Urinary bladder (tissue), 3 donors: ENCODE measurements at regions not wholly inside any gene's neighbourhood (a gene's known extent, or its start where the extent isn't known, plus 50 kb on each side); places are given as distances from the start of the nearest gene placed in this dataset.

Experiments
- DNase-seq: peaks from one replicate; pipeline ENCODE4 v3.0.0-alpha.2; 2015; ENCODE audit errors: extremely low spot score
- H3K27ac ChIP-seq: one replicate; pipeline ENCODE4 v1.5.1; 2013; ENCODE audit warnings: low read depth, mild to moderate bottlenecking, moderate library complexity
- H3K36me3 ChIP-seq: one replicate; pipeline ENCODE4 v1.6.1; 2013; ENCODE audit warnings: mild to moderate bottlenecking, moderate library complexity; ENCODE audit not compliant: insufficient read depth
- H3K4me1 ChIP-seq: one replicate; pipeline ENCODE4 v1.6.1; 2013; ENCODE audit warnings: mild to moderate bottlenecking, moderate library complexity; ENCODE audit not compliant: insufficient read depth
- H3K4me3 ChIP-seq: one replicate; pipeline ENCODE4 v1.5.1; 2013; ENCODE audit warnings: low read depth, low read length
- WGBS: extraction: QIAGEN DNeasy Blood & Tissue Kit; methylation state at CpG from one replicate; pipeline ENCODE4 v1.1.7; 2013; 5-methylcytosine and 5-hydroxymethylcytosine counted together
- donor health status: healthy with polysubstance abuse.
- donor health status: healthy.

- Histone ChIP-seq H3K27ac (no peak overlapping the region), H3K36me3 (no peaks in the 10 kb centered on the region), H3K4me3 (no peak overlapping the region), H3K4me1 (no peaks in the 10 kb centered on the region)
- no peak for DNase-seq
- WGBS: 74% methylated on average over 9 of the region's 9 CpGs
These were observed 145.4 kb upstream of the RAD23B start for GRCh38 chr9:107137495-107138202.

DNA sequence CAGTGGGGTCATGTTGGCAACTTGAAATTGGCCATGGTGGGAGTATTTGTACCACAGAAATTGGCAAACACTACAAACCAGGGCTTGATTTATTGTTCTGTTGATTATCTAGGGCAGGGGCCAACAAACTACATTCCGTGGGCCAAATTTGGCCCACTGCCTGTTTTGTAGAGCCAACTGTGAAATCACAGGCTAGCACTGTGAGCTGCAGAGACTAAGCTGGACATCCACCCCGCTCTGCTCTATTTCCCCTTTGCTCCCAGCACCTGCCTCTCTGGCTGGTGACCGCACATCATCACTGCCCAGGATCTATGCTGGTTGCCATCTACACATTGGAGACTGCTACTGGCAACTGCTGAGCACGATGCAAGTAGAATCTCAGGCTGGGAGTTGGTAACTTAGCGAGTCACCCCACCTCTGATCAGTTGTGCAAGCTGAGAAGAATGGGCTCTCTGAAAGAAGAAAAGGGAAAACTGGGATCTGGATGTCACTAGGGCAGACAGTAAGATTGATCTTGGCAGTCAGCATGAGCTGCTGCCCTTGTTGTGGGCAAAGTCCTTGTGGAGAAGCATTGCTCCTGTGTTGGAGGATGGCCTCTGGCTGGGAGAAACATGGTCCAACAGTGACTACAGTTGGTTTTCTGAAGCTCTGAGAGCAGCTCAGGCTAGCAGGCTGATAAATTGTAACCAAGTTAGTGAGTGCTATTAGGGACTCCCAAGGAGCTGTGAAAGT lies 144.7 kb upstream of the RAD23B start:
- DNase-seq: no peak
- no peaks in the 10 kb centered on the region for H3K4me1 ChIP-seq
- H3K36me3 ChIP-seq: no peaks in the 10 kb centered on the region
- H3K4me3 ChIP-seq: no peak overlapping the region
- WGBS: 61% methylated on average over 5 of the region's 5 CpGs
- no peak overlapping the region for H3K27ac ChIP-seq

- 82% methylated on average over 5 of the region's 5 CpGs for WGBS
- no peaks in the 10 kb centered on the region for H3K36me3 ChIP-seq
- DNase-seq: no peak
- H3K4me1 ChIP-seq: no peaks in the 10 kb centered on the region
- H3K27ac ChIP-seq: no peak overlapping the region
- H3K4me3 ChIP-seq: no peak overlapping the region
These were observed 141.1 kb upstream of the RAD23B start for GRCh38 chr9:107141967-107142366.

GRCh38 chr9:107142430-107142829 lies 140.6 kb upstream of the RAD23B start:
- 88% methylated on average over 1 of the region's 1 CpG for WGBS

DNA sequence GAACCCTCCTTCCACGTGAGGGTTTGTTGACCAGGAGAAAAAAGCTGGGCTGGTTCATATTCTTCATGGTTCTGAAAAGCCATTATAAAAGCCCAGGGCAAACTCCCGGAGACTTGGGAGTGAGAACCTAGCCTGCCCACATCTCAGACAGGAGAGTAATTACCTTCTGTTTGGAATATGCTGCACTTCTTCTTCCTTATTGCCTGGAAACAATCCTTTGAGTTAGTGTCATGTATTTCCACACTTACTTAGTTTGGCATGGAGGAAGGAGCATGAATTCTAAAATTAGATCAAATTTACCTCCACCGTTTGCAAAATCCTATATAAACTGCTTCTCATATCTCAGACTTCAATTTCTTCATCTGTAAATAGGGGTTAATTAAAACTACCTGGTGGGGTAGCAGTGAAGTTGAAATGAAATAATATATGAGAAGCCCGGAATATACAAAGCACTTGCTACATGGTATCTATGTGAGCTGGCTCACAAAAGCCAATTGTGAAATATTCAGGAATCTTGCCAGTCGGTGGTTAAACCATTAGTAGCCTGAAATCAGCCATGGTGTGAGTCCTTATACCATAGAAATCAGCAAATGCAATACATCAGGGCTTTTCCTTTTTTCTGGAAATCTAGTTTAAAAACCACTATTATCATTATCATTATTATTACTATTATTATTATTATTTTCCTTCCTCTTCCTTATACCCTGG lies 140.0 kb upstream of the RAD23B start:
- no peak for DNase-seq
- WGBS: 74% methylated on average over 5 of the region's 5 CpGs

More at GRCh38 chr9:107142430-107142829, 140.6 kb upstream of the RAD23B start:
- Histone ChIP-seq H3K4me3 (no peak overlapping the region), H3K27ac (no peak overlapping the region), H3K4me1 (no peaks in the 10 kb centered on the region), H3K36me3 (no peaks in the 10 kb centered on the region)
- DNase-seq: no peak

GRCh38 chr9:107144475-107144874 lies 138.6 kb upstream of the RAD23B start:
- DNase-seq: no peak
- no peak overlapping the region for H3K27ac ChIP-seq
- WGBS: 70% methylated on average over 1 of the region's 1 CpG
- H3K4me3 ChIP-seq: no peak overlapping the region
- no peaks in the 10 kb centered on the region for H3K4me1 ChIP-seq
- H3K36me3 ChIP-seq: no peaks in the 10 kb centered on the region

More for the DNA sequence above, 140.0 kb upstream of the RAD23B start:
- no peaks in the 10 kb centered on the region for H3K36me3 ChIP-seq
- H3K4me1 ChIP-seq: no peaks in the 10 kb centered on the region
- H3K27ac ChIP-seq: no peak overlapping the region
- no peak overlapping the region for H3K4me3 ChIP-seq

- Histone ChIP-seq H3K4me1 (no peaks in the 10 kb centered on the region), H3K4me3 (no peak overlapping the region), H3K36me3 (no peaks in the 10 kb centered on the region), H3K27ac (no peak overlapping the region)
- no peak for DNase-seq
- WGBS: 76% methylated on average over 2 of the region's 2 CpGs
These were observed 135.9 kb upstream of the RAD23B start for GRCh38 chr9:107147134-107147533.

DNA sequence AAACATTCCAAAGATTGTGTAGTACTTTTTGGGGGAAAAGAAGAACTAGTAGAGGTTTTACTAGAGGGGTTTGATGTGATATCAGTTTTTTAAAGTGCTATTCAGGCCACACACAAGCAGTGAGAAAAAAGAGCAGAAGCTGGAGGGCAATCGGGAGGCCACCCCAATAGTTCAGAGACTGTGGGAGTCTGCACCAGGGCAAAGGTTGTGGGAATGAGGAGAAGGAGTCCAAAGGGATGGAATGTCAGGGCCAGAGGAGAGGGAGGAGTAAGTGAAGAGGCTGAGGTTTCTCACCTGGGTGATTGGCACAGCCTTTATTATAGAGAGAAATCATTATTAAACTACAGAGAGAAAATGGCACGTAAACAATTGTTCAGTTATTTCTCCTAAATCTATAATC lies 134.9 kb upstream of the RAD23B start:
- DNase-seq: no peak
- Histone ChIP-seq H3K4me1 (no peaks in the 10 kb centered on the region), H3K27ac (no peak overlapping the region), H3K36me3 (no peaks in the 10 kb centered on the region), H3K4me3 (no peak overlapping the region)
- WGBS: 77% methylated on average over 2 of the region's 2 CpGs

DNA sequence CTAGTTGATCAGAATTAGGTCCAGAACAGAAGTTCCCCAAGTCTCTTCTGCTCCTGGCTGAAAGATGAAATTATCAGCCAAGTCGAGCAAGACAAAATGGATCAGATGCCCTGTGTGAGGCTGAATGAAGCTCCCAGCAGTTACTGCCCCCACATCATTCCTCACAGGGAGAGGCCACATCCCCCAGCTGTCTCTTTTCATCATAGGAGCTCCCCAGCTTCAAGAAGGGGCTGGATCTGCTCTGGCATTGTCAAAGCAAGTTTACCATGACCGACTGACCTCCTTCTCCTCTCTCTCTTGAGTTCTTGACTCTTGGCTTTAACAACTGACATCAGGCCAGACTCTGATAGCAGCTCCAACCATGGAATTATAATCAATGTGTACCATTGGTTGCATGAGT lies 133.3 kb upstream of the RAD23B start:
- H3K27ac ChIP-seq: no peak overlapping the region
- H3K4me3 ChIP-seq: no peak overlapping the region
- 73% methylated on average over 2 of the region's 2 CpGs for WGBS
- H3K36me3 ChIP-seq: no peaks in the 10 kb centered on the region
- H3K4me1 ChIP-seq: no peaks in the 10 kb centered on the region
- DNase-seq: no peak

DNA sequence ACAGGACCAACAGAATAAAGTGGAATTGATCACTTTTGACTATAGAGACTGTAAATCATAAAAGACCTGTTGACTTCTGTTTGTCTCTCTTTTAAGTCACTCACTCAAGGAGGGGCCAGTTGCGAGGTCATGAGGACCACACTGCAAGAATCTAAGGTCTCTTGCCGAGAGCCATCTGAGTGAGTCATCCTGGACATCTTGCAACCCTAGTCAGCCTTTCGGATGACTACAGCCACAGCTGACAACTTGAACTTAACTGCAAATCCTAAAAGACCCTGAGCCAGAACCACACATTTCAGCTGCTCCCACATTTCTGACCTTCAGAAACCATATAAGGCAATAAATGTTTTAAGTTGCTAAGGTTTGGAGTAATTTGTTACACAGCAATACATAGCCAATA lies 129.7 kb upstream of the RAD23B start:
- Histone ChIP-seq H3K36me3 (no peaks in the 10 kb centered on the region), H3K4me1 (no peaks in the 10 kb centered on the region), H3K4me3 (no peak overlapping the region), H3K27ac (no peak overlapping the region)
- 74% methylated on average over 3 of the region's 3 CpGs for WGBS
- no peak for DNase-seq

DNA sequence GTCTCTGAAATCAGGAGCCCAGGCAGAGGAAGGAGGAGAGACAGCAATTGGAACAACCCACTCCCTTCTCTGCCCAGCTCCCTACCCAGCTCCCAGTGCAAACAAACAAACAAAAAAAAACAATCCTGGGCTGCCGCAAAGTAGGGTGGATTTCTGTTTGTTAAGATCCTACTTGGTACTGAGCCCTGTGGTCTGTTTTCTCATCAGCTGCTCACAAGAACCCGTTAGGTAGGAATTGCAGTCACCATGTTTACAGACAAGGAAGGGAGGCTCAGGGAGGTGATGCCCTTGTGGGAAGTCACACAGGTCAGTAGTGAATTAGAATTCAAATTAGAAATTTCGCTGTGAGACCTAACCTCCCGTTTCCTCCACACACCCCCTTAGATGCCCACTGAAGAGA lies 128.8 kb upstream of the RAD23B start:
- Histone ChIP-seq H3K36me3 (no peaks in the 10 kb centered on the region), H3K27ac (no peak overlapping the region), H3K4me3 (no peak overlapping the region), H3K4me1 (no peaks in the 10 kb centered on the region)
- DNase-seq: no peak
- WGBS: 68% methylated on average over 4 of the region's 4 CpGs

DNA sequence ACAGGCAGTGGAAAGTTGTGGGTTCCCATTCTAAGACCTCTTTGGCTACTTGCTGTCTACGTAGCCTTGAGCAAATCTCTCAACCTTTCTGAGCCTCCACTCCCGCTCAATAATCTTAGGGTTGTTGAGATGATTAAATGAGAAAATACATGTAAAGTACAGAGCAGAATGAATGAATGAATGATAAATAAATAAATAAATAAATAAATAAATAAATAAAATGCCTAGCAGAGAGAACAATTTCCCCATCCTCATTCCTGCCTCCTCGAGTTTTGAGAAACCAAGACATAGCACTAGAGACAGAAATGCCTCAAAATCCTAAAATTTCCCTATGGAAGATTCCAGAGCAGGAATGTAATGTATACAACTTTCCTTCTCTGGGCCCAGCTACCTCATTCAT lies 128.3 kb upstream of the RAD23B start:
- Histone ChIP-seq H3K27ac (no peak overlapping the region), H3K4me3 (no peak overlapping the region), H3K4me1 (no peaks in the 10 kb centered on the region), H3K36me3 (no peaks in the 10 kb centered on the region)
- DNase-seq: no peak
- whole genome bisulfite sequencing: 95% methylated on average over 3 of the region's 3 CpGs

- Histone ChIP-seq H3K36me3 (no peaks in the 10 kb centered on the region), H3K27ac (no peak overlapping the region), H3K4me3 (no peak overlapping the region), H3K4me1 (no peaks in the 10 kb centered on the region)
- WGBS: 76% methylated on average over 3 of the region's 3 CpGs
- no peak for DNase-seq
These were observed 127.7 kb upstream of the RAD23B start for GRCh38 chr9:107155244-107155817.

DNA sequence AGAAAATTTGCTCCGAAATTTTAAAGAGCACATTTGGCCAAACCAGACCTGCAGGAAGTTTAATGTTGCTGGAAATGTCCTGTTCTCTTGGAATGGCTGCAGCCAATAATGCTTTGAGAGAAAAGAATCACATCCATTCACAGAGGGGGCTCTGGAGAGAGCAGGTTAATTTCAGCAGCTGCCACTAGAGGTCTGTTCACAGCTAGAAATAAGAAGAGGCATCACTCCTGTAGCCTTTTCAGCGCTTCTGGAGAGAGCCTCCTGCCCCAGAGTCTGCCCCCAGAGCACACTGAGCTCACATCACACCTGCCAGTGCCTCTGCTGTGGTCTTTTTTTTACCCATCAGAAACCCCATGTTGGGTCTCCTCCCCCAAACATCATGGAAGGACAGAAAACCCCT lies 124.8 kb upstream of the RAD23B start:
- Histone ChIP-seq H3K4me1 (no peaks in the 10 kb centered on the region), H3K27ac (no peak overlapping the region), H3K4me3 (no peak overlapping the region), H3K36me3 (no peaks in the 10 kb centered on the region)
- DNase-seq: no peak
- WGBS: 24% methylated on average over 2 of the region's 2 CpGs
